Mucosa of stomach (tissue), 1 donor: ENCODE measurements at regions not wholly inside any gene's neighbourhood (a gene's known extent, or its start where the extent isn't known, plus 50 kb on each side); places are given as distances from the start of the nearest gene placed in this dataset.

ENCODE experiments used
- H3K27me3 ChIP-seq: one replicate; pipeline ENCODE4 v1.7.0; 2013; ENCODE audit warnings: mild to moderate bottlenecking, low read length; ENCODE audit not compliant: control insufficient read depth, insufficient read depth
- H3K36me3 ChIP-seq: one replicate; pipeline ENCODE4 v1.7.0; 2013; ENCODE audit warnings: low read length; ENCODE audit not compliant: control insufficient read depth, insufficient read depth
- H3K4me1 ChIP-seq: one replicate; pipeline ENCODE4 v1.7.0; 2013; ENCODE audit warnings: mild to moderate bottlenecking, low read length; ENCODE audit not compliant: control insufficient read depth, insufficient read depth
- H3K4me3 ChIP-seq: one replicate; pipeline ENCODE4 v1.7.0; 2013; ENCODE audit warnings: low read length
- H3K9ac ChIP-seq: one replicate; pipeline ENCODE4 v1.7.0; 2013; ENCODE audit warnings: mild to moderate bottlenecking, low read length, moderate library complexity
- H3K9me3 ChIP-seq: one replicate; pipeline ENCODE4 v1.7.0; 2013; ENCODE audit warnings: mild to moderate bottlenecking, low read length, moderate library complexity; ENCODE audit not compliant: control insufficient read depth
- donor health status: Pancreatic carcinoma.

DNA sequence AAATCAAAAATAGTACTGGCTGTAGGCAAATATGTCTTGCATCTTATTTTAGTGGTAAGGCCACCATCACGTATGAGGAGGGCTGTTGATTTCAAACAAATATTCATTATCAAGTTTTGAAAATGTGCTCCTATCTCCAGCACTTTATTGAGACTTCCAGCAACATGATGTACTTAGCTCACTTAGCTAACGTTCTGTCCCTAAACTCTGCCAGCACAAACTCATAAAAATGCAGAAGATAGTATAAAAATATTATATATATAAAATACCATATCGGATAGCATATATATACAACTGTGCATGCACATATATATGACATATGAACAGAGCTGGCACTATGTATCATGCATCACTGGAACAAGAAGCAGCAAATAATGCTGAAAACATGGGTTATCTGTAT is 762.3 kb downstream of the C6orf118 start:
- Histone ChIP-seq H3K4me3 (no peak overlapping the region), H3K27me3 (no peaks in the 10 kb centered on the region), H3K4me1 (no peaks in the 10 kb centered on the region), H3K36me3 (no peaks in the 10 kb centered on the region), H3K9ac (no peak overlapping the region), H3K9me3 (no peaks in the 10 kb centered on the region)

DNA sequence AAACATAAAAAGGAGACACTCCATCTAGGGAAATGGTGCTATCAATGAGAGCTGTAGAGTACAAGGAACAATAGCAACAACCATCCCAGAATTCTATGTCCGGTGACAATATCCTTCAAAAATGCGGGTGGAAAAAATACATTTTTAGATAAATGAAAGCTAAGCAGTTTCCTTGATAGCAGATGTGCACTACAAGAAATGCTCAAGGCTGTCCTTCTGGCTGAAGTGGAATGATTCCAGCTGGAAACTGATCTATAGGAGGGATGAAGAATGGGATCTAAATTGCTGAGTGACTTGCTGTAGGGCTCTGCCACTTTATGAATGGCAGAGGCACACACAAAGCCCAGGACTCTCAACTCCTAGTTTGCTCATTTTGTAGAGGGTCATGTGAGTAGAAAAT is 763.1 kb downstream of the C6orf118 start:
- Histone ChIP-seq H3K36me3 (no peaks in the 10 kb centered on the region), H3K4me3 (no peak overlapping the region), H3K27me3 (no peaks in the 10 kb centered on the region), H3K9ac (no peak overlapping the region), H3K4me1 (no peaks in the 10 kb centered on the region), H3K9me3 (no peaks in the 10 kb centered on the region)

DNA sequence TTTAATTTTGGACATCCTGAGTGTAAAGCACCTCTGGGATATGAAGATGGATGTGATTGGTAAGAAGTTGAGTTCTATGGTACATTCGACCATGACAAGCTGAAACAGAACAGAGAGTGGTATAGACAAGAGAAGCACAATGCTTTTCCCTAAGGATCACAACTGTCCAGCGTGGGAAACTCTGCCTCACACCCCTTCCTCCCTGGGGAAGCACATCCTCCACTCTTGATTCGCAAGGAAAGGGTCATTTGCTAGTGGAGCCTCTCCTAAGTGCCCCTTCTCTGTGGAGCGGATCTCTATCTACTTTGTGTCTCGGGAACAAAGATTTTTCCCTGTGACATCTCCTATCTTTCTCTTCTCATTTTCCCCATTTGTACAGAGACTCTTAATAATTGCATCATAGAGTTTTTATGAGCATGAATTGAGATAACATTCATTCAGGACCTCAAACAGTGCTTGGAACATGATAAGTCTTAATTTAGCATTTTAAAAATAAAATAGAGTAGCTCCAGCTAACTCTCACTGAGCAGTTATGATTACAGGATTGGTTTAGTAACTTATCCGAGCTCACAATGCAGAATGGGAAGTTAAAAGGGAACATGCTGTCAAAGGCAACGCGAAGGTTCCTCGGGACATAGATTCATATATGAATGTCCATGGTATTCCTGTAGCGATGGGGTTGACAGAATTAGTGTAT is 775.2 kb downstream of the C6orf118 start:
- no peak overlapping the region for H3K4me3 ChIP-seq

GRCh38 chr6:164533045-164533362 is 776.4 kb downstream of the C6orf118 start:
- Histone ChIP-seq H3K36me3 (no peaks in the 10 kb centered on the region), H3K27me3 (no peaks in the 10 kb centered on the region), H3K9ac (no peak overlapping the region), H3K4me3 (no peak overlapping the region), H3K9me3 (no peaks in the 10 kb centered on the region), H3K4me1 (no peaks in the 10 kb centered on the region)

More for the DNA sequence above, 775.2 kb downstream of the C6orf118 start:
- H3K9me3 ChIP-seq, result no peaks in the 10 kb centered on the region
- no peaks in the 10 kb centered on the region for H3K36me3 ChIP-seq
- H3K9ac ChIP-seq, result no peak overlapping the region
- H3K4me1 ChIP-seq, result no peaks in the 10 kb centered on the region
- no peaks in the 10 kb centered on the region for H3K27me3 ChIP-seq

GRCh38 chr6:164532198-164533044 is 777.0 kb downstream of the C6orf118 start:
- Histone ChIP-seq H3K27me3 (no peaks in the 10 kb centered on the region), H3K36me3 (no peaks in the 10 kb centered on the region), H3K4me1 (no peaks in the 10 kb centered on the region), H3K4me3 (no peak overlapping the region), H3K9ac (no peak overlapping the region), H3K9me3 (no peaks in the 10 kb centered on the region)

- no peaks in the 10 kb centered on the region for H3K36me3 ChIP-seq
- H3K27me3 ChIP-seq, result no peaks in the 10 kb centered on the region
- no peak overlapping the region for H3K4me3 ChIP-seq
- no peaks in the 10 kb centered on the region for H3K9me3 ChIP-seq
- no peak overlapping the region for H3K9ac ChIP-seq
- no peaks in the 10 kb centered on the region for H3K4me1 ChIP-seq
Observed at GRCh38 chr6:164531736-164532135, 777.7 kb downstream of the C6orf118 start.

GRCh38 chr6:164528539-164528938 is 780.9 kb downstream of the C6orf118 start:
- H3K9ac ChIP-seq, result no peak overlapping the region
- H3K4me3 ChIP-seq, result no peak overlapping the region
- no peaks in the 10 kb centered on the region for H3K27me3 ChIP-seq
- no peaks in the 10 kb centered on the region for H3K4me1 ChIP-seq
- no peaks in the 10 kb centered on the region for H3K36me3 ChIP-seq
- H3K9me3 ChIP-seq, result no peaks in the 10 kb centered on the region

DNA sequence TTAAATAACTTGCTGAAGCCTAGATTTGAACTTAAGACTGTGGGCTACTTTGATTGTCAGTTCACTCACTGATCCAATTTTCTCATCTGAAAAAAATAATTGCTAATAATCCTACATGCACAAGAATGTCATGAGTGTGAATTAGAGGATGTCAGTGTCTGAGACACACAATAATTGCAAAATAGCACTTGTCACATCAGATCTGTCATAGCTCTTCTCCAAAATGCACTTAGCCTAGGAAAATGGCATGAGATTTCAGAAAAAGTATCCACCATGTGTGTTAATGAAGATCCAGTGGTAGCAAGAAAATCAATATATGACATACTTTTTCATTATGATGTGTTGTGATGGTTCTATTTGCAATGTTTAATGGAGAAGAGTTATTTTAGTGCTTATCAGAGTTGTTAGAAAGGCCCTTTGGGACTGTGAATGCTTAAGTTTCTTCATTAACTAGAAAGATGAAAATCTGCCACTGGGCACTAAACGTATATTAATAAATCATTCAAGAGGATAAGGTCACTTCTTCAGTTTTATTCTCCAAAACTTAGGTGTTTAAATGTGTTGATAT is 786.2 kb downstream of the C6orf118 start:
- no peaks in the 10 kb centered on the region for H3K27me3 ChIP-seq
- H3K4me1 ChIP-seq, result no peaks in the 10 kb centered on the region
- no peaks in the 10 kb centered on the region for H3K9me3 ChIP-seq
- H3K4me3 ChIP-seq, result no peak overlapping the region
- H3K36me3 ChIP-seq, result no peaks in the 10 kb centered on the region
- no peak overlapping the region for H3K9ac ChIP-seq

GRCh38 chr6:164520916-164521315 is 788.5 kb downstream of the C6orf118 start:
- Histone ChIP-seq H3K27me3 (no peaks in the 10 kb centered on the region), H3K4me1 (no peaks in the 10 kb centered on the region), H3K4me3 (no peak overlapping the region), H3K9ac (no peak overlapping the region), H3K9me3 (no peaks in the 10 kb centered on the region), H3K36me3 (no peaks in the 10 kb centered on the region)

GRCh38 chr6:164507206-164507940 is 802.0 kb downstream of the C6orf118 start:
- H3K36me3 ChIP-seq, result no peaks in the 10 kb centered on the region
- H3K4me3 ChIP-seq, result no peak overlapping the region
- H3K27me3 ChIP-seq, result no peaks in the 10 kb centered on the region
- no peak overlapping the region for H3K9ac ChIP-seq
- no peaks in the 10 kb centered on the region for H3K9me3 ChIP-seq
- H3K4me1 ChIP-seq, result no peaks in the 10 kb centered on the region

- H3K27me3 ChIP-seq, result no peaks in the 10 kb centered on the region
- no peaks in the 10 kb centered on the region for H3K36me3 ChIP-seq
- H3K4me3 ChIP-seq, result no peak overlapping the region
- H3K4me1 ChIP-seq, result no peaks in the 10 kb centered on the region
- no peaks in the 10 kb centered on the region for H3K9me3 ChIP-seq
- H3K9ac ChIP-seq, result no peak overlapping the region
Observed at GRCh38 chr6:164505425-164505824, 804.0 kb downstream of the C6orf118 start.

DNA sequence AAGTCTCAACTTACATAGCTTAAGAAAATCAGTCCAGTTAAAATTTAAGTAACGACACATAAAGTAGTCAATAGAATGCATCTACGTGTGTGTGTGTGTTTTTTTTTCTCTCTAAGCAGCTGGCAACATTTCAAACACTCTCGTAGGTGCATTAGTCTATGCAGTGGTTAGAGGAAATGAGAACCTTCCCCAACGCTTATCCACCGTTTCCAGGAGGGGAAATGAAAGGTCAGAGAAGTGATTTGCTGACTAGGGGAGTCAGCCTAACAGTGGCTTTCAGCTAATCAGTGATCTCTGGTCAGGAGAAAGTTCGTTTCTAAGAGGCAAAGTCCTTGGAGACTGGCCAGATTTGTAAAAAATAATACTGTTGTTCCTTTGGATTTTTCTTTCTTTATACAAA is 806.6 kb downstream of the C6orf118 start:
- Histone ChIP-seq H3K27me3 (no peaks in the 10 kb centered on the region), H3K4me1 (no peaks in the 10 kb centered on the region), H3K9ac (no peak overlapping the region), H3K4me3 (no peak overlapping the region), H3K36me3 (no peaks in the 10 kb centered on the region), H3K9me3 (no peaks in the 10 kb centered on the region)
